GM19328 (cell line): ENCODE measurements at regions not wholly inside any gene's neighbourhood (a gene's known extent, or its start where the extent isn't known, plus 50 kb on each side); places are given as distances from the start of the nearest gene placed in this dataset.
"Not testable (repeated sequence)": the region's sequence is repeated elsewhere in the genome, so short reads cannot be mapped to it uniquely, and the experiment has no call there.

Experiments used
- ATAC-seq: cut with Tn5 transposase; IDR thresholded peaks from one replicate; pipeline ENCODE4 v1.9.1; 2021; ENCODE audit warnings: mild to moderate bottlenecking, moderate library complexity; ENCODE audit not compliant: unreplicated experiment

DNA sequence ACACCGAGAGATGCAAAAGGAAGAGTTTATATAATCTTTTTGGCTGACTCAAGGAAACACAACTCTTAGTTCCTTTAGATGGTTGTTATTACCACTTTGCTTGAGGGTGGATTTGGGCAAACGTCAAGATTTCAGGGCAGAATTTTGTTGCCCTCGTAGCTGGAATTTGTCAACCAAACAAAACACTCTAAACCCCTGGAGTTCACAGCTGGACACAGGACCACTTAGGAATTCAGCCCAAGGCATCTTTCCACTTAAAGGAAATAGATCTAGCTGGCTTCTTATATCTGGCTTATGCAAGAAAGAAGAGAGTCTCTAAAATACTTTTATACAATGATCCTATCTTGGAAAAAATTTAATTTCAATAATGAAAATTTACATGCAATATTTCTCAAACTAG is 237.8 kb upstream of the LRIG3 start:
- no peak for ATAC-seq

DNA sequence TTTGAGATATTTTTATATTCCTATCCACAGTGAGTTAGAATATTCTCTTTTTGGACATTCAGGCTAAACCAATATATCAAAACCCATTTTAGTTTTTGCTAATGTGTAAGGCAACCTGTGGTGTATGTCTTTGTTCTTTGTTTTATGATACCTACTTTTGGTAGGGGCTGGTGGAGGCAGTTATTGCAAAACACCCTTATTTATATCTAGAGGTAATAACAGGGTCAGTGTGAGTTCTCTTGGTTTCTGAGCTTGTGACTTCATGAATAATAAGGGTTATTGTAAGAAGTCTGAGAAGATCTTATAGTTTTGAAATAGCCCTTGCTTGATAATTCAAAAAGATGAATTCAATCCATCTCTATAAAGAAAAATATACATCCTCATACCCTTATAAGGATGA is 235.1 kb upstream of the LRIG3 start:
- ATAC-seq = no peak

DNA sequence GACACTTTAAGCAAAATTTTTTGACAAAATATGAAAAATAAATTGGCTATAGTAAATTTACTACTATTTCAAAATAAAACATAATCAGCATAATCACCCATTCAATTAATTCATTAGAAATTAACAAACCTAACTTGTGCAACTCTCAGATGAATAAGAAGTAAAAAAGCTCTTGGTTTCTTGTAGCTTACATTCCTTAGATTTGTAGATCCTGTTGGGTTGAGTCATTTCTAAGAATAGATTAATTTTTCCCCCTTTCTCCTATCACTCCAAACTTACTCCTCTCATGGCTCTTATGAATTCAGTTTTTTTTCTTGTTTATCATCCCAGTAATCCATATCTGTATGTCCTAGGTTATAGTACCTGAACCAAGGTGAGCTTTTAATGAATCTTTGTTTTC is 230.9 kb upstream of the LRIG3 start:
- no peak for ATAC-seq

DNA sequence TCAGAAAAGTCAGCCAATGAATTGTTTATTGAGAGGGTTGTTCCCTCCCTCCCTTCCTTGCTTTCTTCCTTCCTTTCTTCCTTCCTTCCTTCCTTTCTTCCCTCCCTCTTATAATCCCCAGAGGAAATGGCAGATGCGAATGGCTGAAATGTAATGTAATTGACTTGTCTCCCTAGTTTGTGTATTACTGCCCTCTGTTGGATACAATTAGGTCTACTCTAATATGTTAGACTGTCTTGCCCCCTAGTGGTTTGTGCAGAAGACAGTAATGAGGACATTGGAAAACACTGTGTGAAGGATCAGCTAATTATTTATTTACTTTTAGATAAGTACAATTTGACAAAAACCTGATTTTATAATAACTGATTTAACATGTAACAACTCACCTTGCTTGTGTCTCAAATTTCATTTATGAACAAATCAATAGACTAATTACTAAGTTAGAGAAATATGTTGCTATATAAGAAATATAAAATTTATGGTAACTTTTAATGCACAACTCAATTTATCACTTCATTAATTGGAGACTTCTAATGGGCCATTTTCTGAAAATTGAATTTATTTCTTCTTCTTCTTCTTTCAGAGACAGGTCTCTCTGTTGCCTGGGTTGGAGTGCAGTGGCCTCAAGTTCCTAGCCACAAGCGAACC is 229.8 kb upstream of the LRIG3 start:
- ATAC-seq = peak; percentile 100

DNA sequence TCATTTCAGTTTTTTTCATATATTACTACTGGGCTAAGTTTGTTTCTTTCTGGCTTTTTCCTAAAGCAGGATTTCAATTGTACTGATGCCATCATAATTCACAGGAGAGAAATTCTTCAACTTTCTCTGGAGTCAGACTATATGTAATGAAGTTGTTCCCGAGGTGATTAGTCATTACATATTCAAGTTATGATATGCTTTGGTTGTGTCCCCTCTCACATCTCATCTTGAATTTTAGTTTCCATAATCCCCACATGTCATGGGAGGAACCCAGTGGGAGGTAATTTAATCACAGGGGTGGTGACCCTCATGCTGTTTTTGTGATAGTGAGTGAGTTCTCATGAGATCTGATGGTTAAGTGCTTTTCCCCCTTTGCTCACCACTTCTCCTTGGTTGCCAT is 227.5 kb upstream of the LRIG3 start:
- ATAC-seq = no peak

DNA sequence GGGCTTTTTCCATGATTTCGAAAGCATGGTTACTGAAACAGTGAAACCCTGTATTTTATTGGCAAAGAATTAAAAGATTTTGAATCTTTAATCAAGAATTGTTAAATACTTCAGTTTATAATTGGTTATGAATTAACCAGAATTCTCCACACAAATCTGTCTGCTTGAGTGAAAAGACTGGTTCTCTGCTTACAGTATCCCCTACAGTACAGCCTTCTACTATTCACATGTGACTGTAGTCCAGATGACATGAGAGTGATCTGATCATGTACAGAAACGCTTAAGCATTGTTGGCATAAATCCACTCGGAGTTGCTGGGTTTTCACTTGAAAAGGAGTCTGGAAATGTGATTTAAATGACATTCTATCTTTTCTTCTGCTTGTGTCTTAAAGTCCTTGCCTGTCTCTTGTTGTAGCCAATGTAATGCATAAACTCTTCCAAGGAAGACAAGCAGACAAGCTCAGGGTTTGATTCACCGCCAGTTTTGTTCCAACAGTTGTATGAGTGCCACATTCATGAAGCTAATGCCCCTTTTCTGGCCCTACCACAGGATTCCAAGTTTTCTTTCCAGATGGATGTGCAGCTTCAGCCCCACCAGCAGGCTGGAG is 222.0 kb upstream of the LRIG3 start:
- no peak for ATAC-seq

DNA sequence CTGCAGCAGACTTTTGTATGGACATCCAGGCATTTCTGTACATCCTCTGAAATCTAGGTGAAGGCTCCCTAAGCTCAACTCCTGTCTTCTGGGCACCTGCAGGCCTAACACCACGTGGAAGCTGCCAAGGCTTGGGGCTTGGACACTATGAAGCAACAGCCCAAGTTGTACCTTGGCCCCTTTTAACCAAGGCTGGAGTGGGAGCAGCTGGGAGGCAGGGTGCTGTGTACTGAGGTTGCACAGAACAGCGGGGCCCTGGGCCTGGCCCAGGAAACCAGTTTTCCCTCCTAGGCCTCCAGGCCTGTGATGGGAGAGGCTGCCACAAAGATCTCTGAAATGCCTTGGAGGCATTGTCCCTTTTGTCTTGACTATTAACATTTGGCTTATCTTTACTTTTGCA is 214.4 kb upstream of the LRIG3 start:
- no peak for ATAC-seq

DNA sequence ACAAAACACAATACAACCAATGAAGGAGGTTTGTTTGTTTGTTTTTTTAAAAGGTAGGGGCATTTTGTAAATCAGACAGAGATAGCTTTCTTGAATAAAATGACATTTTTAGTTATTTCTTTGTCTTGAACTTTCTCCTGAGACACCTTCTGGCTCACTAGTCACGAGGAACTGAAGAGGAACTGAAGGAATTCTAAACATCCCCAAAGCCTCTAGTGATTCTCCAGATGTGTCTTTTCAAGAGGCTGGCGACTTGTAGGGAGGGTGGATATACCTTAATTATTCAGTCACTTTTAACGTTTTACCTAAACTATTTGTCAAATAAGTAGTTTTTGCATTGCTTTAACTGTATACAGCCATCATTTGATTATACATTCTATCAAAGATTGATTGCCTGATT is 211.2 kb upstream of the LRIG3 start:
- no peak for ATAC-seq

DNA sequence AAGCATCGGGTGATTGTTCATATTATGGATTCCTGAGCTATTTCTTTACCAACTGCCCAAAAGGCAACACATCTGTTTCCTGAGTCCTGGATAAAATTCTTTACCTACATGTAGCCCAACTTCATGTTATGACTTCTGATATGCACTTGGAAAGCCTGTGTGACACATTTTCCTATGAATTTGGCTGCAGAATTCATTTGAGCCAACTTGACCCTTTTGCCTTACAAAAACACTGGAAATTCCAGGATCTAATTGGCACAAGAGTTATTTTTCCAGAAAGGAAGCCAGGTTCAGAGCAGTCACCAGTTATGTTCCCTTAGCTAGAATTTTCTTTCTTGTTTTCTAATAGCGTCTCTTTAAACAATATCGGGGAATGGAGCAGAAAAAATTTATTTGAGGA is 202.5 kb upstream of the LRIG3 start:
- no peak for ATAC-seq

DNA sequence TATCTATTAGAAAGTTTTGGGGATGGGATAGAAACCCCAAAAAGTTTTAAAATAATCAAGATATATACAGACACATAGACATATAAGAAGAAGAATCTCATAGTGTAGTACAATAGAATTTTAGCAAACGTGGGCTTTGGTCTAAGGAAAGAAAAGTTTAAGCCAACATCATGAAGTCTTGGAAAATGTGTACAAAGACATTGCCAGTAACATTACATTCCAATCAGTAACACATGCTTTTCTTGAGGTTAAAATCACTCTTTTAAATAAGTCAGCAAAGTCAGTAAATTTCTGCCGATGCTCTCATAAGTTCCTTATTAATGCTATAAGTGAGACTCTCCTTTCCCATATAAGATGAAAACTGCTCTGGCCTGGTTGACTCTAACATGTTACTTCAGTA is 201.1 kb upstream of the LRIG3 start:
- no peak for ATAC-seq

DNA sequence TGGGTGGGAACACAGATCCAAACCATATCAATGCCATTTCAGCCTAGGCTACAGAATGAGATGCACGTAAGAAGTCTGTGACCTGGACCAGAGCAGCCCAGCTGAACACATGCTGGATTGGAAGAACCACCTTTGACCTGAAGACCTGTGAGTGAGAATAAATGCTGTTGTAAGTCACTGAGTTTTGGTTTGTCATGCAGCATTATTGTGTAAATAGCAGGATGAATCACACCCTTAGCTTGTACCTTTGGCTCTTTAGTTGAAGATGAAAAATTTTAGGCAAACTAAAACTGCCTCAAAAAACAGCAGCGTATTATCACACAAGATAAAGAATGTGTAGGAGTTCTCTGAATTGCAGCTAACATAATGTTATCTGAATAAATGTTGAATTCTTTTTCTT is 199.4 kb upstream of the LRIG3 start:
- no peak for ATAC-seq

DNA sequence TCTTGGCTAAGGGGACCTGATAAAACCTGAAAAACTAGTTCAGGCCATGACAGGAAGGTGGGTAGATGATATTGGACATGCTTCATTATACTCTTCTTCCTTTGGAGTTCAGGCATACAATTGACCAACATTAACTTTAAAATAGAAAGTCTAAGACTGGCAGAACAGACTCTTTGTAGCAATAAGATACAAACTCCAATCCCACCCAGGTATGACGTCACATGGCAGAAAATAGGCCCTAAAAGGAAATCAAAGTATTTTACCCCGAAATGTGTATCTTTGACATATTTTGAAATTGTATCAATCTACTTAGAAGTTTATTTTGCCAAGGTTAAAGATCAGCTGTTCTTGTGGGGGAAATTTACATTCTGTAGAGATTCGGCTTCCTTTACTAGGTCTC is 198.1 kb upstream of the LRIG3 start:
- no peak for ATAC-seq

DNA sequence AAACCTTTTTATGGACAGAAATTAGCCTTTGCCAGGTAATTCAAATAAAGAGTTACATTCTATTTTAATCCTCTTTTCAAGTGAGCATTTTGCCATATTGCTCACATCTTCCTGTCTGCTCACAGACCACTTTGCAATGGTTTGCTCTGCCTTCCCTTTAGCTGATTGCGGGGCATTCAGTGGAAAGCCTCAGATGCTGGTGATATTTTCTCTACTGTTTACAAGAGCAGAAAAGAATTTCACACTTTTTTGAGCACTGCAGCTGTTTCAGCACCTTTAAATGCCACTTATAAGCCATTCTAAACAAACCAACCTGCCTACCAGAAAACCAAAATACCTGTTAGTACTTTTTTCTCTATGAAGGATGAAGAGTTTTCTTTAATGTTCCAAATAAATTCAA is 195.7 kb upstream of the LRIG3 start:
- no peak for ATAC-seq

DNA sequence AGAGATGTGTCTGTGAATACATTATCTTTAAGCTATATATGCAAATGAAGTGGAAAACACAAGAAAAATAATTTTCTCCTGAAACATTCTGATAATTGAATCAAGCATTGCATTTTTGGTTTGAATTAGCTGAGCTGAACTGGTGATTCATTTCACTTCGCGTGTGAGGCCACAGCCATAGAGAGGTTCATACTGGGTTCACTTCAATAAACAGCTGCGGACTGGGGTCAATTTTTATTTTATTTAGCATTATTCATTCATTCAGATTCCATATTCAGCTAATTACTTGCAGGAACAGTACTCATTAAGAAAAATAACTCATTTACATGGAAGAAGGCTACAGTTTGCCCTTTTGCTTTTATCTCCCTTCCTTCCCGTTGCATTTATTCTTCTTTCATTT is 195.2 kb upstream of the LRIG3 start:
- no peak for ATAC-seq

DNA sequence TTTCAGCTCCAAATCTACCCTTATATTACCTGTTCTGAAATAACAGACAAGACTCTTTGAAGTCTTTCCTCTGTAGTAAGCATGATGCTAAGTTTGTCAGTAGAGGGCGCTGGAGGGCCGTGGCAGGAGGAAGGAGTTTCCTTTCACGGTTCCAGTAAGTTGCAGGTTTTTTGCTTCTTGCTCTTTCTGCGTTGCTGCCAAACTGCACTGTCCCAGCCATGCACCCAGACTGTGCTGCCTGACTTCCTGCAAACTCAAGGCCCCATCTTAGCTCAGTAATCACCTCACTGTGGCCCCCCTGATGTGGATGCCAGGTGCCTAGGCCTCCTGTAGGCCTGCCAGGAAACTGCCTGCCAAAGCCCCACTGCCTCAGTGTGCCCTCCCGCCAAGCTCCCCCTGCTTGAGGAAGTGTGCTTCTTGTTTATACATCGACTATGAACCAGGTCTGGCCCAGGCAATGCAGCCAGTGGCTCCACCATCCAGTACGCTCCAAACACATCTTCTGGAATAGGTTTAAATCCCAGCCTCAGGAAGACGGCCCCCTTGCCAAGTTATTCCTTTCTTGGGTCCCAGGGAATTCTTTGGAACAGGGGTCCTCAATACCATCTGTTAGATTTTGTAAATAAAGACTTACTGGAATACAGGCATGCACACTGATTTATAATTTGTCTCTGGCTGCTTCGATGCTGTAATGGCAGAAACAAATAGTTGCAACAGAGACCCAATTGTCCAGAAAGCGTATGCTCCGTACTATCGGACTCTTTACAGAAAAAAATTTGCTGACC is 193.7 kb upstream of the LRIG3 start:
- ATAC-seq = peak; percentile 88

DNA sequence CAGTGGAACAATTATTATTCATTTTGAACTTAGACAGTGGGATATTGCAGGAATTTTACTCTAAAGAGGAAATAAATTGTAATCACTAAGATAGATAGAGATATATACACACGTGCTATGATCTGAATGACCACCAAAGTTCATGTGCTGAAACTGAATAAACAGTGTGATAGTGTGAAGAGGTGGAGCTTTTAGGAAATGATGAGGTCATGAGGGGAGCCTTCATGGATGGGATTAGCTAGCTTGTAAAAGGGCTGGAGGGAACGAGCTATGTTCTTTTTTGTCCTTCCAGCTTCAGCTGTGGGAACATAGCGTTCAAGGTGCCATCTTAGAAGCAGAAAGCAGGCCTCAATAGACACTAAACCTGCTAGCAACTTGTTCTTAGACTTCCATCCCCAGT is 191.5 kb upstream of the LRIG3 start:
- no peak for ATAC-seq

DNA sequence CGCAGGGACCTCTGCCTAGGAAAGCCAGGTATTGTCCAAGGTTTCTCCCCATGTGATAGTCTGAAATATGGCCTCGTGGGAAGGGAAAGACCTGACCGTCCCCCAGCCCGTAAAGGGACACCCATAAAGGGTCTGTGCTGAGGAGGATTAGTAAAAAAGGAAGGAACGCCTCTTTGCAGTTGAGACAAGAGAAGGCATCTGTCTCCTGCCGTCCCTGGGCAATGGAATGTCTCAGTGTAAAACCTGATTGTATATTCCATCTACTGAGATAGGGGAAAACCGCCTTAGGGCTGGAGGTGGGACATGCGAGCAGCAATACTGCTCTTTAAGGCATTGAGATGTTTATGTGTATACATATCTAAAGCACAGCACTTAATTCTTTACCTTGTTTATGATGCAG is 188.2 kb upstream of the LRIG3 start:
- ATAC-seq = not testable (repeated sequence)

DNA sequence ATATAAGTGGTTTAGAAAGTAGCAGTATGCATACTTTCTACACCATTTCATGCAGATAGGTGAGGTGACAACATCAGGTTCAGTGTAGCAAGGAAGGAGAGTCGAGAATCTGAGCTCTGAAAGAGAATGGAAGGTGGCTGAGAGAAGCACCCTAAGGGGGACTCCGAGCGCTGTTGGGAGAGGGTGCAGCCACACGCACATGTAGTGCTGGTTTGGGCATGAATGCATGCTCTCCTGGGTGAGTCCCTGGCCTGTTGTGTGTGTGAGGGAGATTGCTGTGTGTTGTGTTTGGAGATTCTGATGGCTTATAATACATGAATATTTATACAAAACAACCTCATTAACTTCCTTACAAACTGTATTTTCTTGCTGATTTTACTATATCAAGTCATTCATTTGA is 180.3 kb upstream of the LRIG3 start:
- no peak for ATAC-seq

DNA sequence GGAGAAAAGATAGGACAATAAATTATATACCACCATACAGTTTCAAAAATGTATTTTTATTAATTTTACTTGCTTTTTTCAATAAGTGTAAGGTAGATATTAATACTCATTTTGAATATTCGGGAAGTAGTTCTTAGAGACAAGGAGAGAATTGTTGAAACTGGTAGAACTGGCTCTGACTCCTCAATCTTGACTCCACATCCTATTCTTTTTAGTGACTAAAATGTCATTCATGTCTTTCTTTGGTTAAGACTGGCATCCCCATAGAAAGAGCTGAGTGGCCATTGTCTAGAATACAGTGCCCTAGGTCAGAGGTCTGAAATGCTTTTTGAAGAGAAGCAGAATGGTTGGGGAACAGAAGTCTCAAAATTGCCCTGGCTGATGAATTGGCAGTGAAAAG is 177.6 kb upstream of the LRIG3 start:
- no peak for ATAC-seq

DNA sequence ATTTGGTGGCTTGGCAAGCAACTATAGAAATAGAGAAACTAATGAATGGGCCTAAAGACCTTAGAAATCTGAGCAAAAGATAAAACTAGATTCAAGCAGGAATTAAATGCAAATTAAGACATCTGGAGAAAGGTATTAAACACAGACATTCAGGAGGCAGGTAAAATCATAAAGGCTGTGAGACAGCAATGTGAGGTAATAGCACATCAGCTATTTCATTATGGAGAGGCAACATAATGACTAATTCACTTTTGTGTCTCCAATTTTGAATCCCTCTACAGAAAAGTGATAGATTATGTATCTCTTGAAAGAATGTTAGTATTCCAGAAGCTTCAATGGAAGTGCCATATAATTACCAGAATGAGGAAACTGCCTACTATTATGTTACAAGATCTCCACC is 175.9 kb upstream of the LRIG3 start:
- ATAC-seq = no peak

DNA sequence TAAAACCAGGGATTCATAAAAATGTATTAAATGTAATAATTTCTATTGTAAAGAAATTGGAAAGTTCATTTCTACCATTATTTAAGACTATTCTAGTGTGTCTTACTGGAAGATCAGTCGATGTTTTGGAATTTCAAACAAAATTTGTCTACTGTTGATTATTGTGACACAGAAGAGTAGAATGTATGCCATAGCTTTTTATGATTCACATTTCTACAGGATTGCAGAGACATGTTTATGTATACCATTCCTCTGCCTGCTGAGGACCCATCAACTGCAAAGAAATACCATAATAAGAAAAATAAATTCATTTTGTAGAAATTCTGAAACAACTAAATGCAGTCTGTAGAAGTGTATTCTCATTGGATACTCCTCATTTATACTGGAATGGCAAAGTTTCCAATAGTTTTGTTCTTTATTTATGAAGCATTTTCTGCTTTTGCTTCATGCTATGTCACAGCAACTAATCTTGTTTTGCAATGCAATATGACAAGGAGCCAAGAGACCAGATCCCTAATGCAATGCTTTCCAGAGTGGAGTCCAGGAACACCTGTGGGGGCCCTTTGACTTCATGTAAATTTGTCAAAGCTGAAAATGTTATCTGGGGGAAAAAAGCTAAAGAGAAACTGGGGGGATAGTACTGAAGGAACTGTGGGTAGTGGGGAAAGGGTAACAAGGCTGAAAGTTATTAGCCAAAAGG is 172.9 kb upstream of the LRIG3 start:
- ATAC-seq = no peak

DNA sequence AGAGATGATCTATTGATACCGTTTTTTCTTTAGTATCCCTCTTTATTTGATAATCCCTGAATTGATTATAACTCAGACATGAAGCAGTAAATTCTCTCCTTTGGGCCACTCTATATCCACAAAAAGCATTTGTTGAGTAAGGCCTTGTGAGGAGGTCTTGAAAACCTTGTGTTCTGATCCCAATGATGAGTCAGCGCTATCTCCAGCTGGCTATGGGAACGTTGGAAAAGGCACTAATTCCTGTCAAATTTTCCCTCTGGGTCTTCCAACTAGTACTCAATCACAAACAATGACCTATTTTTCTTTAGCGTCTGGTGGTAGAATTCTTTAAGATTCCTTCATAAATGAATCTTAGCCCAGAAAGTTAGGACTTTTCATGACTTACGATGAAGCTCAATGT is 168.4 kb upstream of the LRIG3 start:
- no peak for ATAC-seq
